Activated CD8-positive, alpha-beta memory T cell treated with anti-CD3 and anti-CD28 coated beads, Interleukin-2, amount 50 U/mL, for 24 hours (primary cell): ENCODE measurements at regions not wholly inside any gene's neighbourhood (a gene's known extent, or its start where the extent isn't known, plus 50 kb on each side); places are given as distances from the start of the nearest gene placed in this dataset.

Experiments used
- DNase-seq: peaks from one replicate; pipeline ENCODE4 v3.0.0-alpha.2; 2020; ENCODE audit errors: extremely low read depth

DNA sequence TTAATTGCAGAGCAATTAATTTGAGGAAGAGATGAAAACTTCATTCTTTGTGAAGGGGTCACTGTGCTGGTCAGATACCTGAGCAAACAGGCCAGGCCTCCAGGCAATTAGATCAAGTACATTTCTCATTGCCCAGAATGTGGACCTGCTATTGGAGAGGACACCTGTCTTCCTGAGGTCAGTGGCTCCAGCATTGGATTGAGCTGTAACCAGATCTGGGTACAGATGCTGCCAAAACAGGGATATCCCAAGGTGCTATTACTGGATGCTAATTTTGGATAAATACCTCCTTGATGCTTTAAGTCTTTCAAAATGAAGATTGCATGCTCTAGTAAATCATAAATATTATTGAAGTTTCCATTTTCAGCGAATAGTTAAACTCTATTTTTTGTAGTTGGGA is 131.5 kb downstream of the FAM161A start:
- no peak for DNase-seq

DNA sequence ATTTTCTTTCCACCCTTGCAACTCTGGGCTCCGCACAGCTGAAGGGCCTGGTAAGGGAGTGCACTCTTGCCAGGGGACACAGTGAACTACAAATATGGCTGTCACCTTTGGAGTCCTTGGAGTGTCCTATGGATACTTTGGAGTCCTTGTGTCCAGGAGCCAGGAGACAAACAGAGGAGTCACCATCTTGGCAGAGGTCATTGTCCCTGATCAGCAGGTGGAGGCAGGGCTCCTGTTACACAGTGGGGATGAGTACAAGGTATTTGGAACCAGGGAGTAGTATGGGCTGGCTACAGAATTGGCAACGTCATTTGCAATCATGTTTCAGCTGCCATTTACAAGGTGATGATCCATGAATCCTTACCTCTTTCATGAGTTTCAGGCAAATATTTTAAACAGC is 132.5 kb downstream of the FAM161A start:
- no peak for DNase-seq

DNA sequence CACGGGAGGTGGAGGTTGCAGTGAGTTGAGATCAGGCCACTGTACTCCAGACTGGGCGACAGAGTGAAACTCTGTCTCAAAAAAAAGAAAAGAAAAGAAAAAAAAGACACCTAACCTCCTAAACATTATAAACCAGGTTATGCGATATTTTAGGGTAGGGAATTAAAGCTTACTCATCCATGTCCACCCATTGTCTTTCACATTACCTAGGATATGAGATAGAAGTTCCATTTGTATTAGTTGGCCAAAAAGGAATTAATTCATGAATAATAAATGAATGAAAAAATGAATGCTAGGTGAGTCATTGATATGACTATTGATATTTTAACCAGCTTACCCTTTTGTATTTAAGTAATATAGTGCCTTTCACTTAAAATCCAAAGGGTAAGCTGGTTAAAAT is 132.9 kb downstream of the FAM161A start:
- DNase-seq: no peak

DNA sequence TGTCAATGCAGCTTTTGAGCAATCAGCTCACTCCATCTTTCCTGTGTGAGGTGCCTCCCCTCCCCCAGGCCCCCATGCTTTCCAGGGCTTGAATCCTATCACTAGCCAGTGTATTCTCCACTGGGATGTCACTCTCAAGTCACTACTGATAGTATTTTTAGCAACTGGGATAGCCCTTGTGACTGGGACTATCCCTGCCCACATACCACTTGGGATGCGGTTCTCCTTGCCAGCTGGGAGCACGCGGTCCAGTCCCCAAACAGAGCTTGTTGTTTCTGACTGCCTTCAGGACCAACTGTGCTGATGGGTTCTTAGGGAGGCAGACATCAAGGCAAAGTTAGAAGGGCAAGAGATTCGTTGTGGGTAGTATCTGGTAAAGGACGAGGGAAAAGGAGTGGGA is 134.9 kb downstream of the FAM161A start:
- DNase-seq: no peak

DNA sequence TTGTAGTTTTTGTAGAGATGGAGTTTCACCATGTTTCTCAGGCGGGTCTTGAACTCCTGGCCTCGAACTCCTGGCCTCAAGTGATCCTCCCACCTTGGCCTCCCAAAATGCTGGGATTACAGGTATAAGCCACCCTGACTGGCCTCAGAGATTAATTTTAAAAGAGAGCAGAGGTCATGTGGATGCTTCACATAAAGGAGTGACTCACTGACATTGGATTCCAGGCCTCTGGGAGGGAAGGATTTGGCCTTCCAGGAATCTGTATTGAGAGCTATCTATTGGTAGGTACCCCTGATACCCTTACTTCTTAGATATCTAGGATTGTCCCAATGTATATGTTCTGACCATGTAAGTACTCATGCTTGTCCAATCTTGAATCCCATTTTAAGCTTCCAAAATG is 138.4 kb downstream of the FAM161A start:
- no peak for DNase-seq

DNA sequence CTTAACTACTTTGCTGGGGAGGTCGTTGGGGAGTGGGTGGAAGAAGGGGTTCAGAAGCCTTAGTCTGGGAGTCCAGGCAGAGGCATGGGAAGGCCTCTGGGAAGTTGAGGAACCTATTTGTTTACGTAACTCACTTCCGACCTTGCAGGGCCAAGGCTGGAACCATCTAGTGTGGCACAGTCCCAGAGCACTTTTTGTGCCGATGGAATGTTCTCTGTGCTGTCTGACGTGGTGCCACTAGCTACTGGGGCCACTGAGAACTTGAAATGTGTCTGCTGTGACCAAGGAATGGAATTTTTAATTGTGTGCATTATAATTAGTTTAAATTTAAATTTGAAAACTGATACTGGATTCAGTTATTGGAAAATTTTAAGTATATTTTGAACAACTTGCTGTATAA is 139.7 kb downstream of the FAM161A start:
- no peak for DNase-seq

DNA sequence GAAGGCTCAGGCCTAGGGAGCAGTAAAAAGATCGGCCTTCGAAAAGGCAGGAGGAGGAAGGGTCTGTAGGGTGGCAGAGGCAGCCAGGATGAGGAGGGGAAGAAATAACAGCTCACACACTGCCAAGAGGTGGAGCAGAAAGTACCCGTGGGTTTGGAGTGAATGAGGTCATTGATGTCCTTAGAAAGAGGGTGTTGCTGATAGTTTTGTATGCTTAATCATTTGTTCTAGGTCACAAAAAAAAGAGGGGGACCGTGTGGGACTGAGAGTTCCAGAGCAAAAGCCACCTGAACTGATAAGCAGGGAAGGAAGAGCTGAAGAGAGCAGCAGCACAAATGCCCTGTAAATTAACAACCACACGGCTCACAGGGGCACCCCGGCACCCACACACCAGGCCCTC is 140.4 kb downstream of the FAM161A start:
- DNase-seq: no peak

DNA sequence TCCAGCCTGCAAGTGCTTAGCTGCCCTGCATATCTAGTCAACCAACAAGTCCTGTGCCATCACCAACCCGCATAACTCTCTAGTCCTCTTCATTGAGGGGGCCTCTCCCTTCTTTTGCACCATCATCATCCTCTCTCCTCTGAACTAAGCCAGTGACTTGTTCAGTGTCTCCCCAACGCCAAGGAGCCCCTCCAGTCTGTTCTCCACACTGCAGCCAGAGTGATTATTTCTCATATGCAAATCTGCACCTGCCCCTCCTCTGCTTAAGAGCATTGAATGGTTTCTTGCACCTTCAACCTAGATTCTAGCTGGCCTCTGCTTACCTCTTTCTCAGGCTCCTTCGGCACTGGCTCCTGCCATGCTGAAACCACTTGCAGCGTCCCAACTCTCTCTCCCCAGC is 141.8 kb downstream of the FAM161A start:
- no peak for DNase-seq

DNA sequence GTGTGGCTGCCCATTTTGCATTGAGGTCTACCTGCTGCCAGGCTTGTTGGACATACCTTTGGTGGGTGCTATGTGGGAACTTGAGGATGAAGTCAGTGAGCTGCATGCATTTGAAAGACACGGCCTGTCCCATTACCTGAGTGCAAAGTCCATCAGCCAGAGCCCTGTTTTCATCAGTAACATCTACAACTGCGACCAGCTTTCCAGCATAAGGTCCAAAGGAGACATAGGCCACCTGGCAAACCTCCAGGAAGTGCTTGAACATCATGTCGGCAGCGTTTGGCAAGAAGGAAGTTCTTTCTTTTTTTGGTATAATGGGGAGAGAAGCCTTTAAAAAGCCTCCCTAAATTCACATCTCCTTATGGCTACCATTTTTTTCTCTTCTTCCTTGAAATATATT is 143.1 kb downstream of the FAM161A start:
- DNase-seq: no peak

DNA sequence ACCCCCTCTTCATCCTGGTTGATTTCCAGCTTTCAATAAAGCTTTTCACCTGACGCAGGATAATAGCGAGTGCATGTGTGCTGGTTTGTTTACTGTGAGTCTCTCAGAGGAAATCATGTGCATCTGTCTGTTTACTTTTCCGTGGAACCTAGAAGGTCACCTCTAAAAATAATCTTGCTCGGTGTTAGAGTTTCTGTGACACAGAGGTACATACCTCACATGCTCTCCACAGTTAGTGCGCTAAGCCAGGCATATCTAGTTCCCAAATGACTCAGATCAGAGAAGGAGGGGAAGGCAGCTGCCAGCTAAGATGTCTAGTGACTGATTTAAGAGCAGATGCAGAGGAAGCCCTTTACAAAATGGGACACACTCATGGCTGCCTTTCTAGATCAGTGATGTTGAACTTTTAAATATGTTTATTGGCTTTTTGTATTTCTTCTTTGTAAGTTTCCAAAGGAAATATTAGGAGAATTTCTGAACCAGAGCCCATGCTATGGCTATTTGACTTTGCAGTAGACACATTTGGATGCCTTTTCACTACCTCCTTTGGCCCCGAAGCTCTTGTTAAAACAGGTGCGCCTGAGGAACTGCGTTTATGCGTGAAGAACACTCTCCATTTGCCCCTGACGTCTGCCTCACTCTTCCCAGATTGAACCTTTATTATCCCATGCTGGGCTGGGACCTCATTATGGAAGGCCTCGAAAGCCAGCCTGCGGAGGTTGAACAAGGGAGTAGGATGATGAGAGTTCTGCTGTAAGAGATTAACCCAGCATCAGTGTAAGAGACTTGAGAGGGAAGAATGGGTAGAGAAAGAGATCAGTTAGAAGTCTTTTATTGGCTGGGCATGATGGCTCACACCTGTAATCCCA is 145.6 kb downstream of the FAM161A start:
- no peak for DNase-seq

DNA sequence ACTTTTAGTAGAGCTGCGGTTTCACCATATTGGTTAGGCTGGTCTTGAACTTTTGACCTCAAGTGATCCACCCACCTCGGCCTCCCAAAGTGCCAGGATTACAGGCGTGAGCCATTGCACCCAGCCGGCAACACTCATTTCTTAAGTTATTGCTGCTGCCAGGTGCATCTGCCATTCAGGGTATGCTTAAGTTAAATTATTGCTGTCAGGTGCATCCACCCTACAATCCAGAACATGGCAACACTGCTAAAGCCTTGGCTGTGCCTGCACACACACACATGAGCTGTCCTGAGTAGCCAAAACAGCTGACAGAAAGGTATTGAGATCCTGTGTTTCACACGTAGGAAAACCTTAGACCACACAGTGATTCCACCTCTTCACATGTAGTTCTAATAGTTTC is 148.2 kb downstream of the FAM161A start:
- no peak for DNase-seq

DNA sequence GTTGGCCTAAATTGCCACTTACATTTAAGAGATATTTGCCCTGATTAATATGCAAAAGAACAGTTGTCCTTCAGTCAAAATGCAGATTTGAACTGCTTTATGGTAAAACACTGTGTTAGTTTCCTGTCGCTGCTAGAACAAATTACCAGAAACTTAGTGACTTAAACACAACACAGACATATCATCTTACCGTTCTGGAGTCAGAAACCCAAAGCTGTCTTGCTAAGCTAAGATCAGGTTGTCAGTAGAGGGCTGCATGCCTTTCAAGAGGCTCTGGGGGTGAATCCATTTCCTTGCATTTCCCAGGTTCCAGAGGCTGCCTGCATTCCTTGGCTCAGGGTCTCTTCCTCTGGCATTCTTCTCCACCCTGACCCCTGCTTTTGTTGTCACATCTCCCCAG is 149.5 kb downstream of the FAM161A start:
- DNase-seq: no peak

DNA sequence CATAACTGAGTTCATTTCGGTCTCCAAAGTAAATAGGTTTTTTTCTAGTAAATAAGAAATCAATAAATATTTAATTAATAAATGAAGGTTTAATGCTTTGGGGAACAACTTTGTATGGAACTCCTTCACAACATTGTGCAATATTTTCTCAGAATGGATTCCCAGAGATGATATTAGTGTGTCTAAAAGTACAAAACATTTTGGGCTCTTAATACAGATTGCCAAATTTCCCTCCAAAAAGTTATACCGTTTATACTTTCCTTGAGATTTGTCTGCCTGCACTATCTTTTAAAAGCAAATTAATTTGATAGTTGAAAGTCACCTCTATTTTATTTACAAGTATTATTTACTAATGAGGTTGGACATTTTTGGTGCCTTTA is 151.8 kb downstream of the FAM161A start:
- no peak for DNase-seq

DNA sequence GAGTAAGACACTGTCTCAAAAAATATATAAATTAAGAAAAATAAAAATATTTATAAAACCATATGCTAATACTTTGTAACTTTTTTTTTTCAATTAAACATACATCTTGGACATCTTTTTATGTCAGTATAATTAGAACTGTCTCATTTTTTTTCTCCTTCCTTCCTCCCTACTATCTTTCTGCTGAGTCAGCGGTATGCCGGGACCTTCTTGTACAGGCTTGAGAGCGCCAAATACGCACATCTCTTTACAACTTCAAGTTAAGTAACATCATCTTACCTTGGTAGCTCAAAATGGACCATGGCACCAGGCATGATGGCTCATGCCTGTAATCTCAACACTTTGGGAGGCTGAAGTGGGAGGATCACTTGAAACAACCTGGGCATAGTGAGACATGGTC is 153.4 kb downstream of the FAM161A start:
- no peak for DNase-seq

DNA sequence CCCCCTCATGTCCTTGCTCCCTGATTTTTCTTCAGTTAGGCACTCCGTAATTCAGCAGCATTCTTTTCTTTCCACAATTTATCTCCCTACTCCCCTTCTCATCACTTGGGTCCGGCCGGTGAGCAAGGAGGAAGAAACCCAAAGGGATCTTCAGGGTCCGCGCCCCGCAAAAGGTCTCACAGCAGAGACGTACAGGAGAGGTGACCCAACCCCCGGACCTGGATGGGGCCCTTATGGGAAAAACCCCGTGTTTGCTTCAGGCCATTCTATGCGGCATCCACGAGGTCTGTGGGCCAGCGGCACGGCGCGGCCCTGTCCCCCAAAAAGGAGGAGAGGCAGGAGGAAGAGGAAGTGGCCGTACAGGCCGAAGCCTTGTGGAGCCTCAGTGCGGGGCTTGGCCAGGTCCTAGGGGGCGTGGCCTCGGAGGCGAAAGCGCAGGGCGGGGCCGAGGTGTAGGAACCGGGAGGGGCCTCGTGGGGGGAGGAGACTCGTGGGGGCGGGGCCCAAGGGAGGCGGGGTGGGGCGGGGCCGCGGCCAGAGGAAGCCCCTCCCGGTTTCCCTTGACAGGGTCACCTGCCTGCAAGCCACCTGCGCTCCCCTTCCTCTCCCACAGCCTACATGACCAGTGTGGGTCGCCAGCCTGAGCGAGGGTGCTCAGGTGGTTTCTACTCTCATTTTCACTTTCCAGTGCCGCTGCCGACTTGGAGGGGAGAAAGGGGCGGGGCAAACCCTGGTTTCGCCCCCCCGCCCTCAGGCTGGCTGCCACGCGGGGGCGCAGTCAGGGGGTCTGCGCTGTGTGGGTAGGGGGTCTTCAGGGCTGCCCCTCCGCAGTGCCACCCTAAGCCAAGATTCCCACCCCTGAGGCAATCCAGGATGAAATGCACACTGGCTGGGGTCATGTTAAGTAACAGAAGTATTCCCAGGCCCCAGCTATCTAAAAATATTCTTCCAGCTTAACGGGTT is 156.4 kb upstream of the XPO1 start:
- peak; percentile 68 for DNase-seq

DNA sequence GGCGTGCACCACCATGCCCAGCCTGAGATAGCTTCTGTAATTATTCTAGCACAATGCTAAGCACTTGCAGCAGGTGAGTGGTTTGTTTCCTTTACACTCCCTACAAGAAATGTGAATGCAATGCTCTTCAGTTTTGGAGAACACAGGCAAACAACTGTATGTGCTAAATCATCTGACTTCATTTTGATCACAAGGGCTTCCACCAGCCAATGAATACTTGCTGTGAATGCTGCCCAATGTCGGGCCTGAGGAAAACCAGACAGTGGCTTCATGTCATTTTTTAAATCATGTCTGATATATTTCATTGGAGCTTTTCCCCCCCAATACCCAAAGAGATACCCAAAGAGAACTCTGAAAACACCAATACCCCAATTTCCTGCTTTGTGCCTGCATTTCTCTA is 155.6 kb upstream of the XPO1 start:
- no peak for DNase-seq

DNA sequence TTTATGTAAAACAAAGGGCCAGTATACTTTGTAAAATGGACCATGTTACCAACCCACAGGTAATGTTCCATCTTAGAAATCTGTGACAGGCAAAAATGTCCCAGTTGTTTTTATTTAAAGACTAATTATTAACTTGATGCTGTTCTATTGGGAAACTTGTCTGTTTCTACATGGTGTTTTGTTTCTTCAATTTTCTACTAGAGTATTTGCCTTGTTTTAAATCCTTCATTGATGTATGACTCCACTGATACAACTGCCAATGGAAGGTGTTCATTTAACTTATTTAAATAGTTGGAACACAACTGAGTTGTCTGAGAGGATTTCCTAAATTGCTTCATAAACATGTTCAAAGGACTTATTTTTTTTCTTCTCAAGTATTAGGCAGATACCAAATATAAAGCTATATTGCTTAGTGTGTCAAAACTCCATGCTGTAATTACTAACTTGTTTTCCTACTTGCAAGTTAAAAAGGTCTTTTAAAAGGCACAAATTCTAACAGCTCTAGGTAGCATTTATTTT is 152.0 kb upstream of the XPO1 start:
- DNase-seq: no peak

DNA sequence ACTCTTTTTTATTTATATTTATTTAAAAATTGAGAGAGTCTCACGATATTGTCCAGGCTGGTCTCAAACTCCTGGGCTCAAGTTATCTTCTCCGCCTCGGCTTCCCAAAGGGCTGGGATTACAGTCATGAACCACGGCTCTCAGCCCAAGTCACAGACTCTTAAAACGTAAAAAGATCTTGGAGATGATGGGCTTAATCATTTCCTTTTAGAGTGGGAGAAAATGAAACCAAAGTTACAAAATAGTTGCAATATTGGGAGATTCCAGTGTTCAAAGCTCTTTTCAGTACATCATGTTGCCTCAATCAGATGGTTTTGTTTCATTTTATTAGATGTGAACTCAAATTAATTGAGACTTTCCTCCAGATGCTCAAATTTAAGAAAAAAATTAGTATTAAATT is 151.4 kb upstream of the XPO1 start:
- DNase-seq: no peak

DNA sequence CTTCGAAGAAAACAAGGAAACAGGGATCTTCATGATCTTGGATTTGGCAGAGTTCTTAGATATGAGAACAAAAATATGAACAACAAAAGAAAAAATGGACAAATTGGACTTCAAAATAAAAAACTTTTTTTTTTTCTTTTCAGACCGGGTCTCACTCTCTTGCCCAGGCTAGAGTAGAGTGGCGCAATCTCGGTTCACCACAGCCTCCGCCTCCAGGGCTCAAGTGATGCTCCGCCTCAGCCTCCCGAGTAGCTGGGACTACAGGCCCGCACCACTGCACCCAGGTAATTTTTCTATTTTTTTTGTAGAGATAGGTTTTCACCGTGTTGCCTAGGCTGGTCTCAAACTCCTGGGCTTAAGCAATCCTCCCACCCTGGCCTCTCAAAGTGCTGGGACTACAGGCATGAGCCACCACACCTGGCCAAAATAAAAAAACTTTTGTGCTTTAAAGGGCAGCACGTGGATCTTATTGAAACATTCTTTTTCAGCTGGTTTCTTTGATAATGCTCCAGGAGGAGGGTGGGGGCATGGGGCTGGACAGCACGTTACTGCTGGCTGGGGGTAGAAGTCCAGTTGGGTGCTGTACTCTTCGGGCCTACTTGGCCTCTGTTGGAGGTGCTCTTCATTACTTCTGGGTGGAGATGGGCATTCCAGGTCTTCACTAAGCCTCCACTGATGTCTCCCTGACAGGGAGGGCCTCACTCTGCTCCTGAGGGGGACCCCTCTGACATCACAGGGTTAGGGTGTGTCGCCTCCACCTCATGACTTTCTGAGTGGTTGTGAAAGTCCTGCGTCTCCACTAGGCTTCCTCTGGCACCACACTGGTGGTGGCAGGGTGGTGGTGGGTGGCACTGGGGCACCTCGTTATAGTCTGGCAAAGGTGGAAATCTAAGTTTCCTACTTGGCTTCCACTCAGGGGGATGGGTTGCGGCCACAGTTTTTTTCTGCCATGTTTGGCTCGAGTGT is 150.5 kb upstream of the XPO1 start:
- no peak for DNase-seq

DNA sequence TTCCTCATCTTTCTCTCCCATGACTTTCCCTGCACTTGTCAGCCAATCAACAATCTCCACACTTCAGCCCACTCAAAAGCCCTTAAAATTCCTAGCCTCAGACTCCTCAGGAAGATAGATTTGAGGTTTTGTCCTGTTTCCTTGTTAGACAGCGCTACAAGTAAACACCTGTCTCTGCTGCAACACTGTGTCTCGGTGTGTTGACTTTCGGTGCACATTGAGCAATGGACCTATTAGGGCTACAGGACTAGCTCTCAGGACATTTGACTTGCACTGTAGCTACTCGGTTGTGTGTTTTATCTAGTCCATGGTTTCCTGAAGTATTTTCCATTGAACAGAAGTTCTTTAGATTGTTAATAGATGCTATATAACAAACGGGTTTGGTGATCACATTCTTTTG is 140.9 kb upstream of the XPO1 start:
- no peak for DNase-seq

DNA sequence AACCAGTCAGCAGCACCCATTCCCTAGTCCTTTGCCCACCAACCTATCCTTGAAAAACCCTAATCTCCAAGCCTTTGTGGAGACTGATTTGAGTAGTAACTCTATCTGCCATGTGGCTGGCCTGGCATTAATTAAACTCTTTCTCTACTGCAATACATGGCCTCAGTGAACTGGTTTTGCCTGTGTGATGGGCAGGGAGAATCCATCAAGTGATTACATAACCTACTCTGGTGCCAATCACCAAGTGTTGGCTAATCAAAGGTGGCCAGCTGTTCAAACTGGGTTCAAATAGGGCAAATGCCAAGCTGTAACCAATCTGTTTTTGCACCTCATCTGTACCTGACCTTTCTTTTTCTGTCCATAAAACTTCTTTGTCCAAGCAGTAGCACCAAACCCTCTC is 139.8 kb upstream of the XPO1 start:
- no peak for DNase-seq

DNA sequence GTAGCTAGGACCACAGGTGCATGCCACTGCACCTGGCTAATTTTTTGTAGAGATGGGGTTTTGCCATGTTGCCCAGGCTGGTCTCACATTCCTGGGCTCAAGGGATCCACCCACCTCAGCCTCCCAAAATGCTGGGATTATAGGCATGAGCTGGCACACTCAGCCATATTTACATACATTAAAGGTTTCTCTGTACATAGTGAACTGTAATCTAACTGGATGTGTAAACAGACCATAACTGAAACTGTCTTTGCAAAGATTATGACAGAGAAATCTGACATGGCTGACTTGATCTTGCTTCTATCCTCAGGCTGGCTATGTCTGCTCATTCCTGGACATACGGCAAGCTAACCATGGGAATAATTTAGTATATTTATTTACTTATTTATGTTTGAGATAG is 139.2 kb upstream of the XPO1 start:
- no peak for DNase-seq
